ENCODE measurements at regions not wholly inside any gene's neighbourhood (a gene's known extent, or its start where the extent isn't known, plus 50 kb on each side); places are given as distances from the start of the nearest gene placed in this dataset.

DNA sequence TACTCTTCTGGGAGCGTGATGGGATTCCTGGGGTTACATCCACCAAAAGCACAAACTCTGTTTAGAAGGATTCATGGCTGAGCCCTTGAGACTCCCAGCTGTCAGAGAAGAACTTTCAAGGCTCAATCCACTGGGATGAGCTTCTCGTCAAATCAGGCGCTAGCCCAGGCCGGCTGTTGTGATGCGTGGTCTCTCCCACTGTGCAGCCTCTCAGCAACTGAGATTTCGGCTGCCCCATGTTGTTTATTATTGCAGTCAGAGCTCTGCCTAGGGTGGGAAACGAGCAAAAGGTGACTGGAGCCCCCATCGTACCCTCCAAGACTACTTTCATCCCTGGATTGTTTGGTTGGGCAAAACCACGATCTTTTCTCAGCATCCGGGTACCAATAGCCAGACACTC is 251.6 kb downstream of the ETS1 start:
- Histone ChIP-seq H3K4me3 (no peak overlapping the region), H3K27ac (no peak overlapping the region), H3K4me1 (replicated peaks in 1 of 2) (peaks cover 10 to 14% of the 10 kb centered on the region in 2 donors)
- in situ Hi-C loops (cut with MboI; ENCODE audit: low pct_unique_long_range_greater_than_20kb in 2 of 9, low sequenced_read_pairs in 9 of 9, unreplicated experiment in 9 of 9), result no loop called here
- ATAC-seq (replicated peaks in 6 of 8), result no peak
- 43 to 100% (median 81%) methylated on average over 2 to 9 of the region's 10 CpGs; no CpG with 5 or more reads in 2 of the 10 experiments for WGBS, 10 experiments

DNA sequence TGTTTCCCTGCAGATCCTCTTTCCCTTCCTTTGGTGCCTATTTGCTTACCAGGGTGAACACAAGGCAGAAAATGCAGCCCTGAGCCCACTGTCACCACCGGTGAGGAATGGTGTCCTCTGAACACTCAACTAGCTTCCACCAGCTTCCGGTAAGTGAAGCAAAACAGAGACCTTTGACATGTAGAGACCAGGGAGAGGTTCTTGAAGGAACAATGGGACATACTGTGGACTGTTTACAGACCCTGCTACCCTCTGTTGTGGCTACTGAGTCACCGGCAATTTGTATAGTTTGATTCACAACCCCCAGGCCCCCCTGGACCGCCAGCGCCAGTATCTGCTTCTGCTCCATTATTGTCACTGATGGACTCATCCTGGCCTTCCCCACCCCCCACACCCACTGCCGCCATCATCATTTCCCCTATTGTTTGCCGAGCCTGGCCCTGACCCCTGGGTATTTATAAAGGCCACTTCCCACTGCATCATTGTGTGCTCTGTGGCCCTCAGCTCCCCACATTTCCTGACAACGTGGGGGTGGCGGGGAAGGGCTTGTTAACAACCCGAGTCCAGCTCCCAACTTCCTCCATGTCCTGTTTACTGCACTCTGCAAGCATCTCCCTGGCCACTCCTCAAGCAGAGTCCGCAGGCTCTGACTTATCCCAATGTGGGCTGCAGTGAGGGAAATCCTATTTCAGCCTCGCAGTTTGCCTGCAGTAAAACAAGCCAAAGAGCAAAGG is 252.9 kb downstream of the ETS1 start:
- 20 to 84% (median 73%) methylated on average over 2 to 5 of the region's 12 CpGs; no CpG with 5 or more reads in 2 of the 10 experiments for whole genome bisulfite sequencing, 10 experiments
- in situ Hi-C loops (cut with MboI; ENCODE audit: low pct_unique_long_range_greater_than_20kb in 2 of 9, low sequenced_read_pairs in 9 of 9, unreplicated experiment in 9 of 9), result no loop called here
- H3K4me1 ChIP-seq (replicated peaks in 1 of 2), result peaks cover 10 to 14% of the 10 kb centered on the region in 2 donors
- no peak overlapping the region for H3K27ac ChIP-seq
- ATAC-seq (replicated peaks in 6 of 8), result peak in 5 of 8 experiments; percentile 52 to 68 (median 61)
- no peak overlapping the region for H3K4me3 ChIP-seq

DNA sequence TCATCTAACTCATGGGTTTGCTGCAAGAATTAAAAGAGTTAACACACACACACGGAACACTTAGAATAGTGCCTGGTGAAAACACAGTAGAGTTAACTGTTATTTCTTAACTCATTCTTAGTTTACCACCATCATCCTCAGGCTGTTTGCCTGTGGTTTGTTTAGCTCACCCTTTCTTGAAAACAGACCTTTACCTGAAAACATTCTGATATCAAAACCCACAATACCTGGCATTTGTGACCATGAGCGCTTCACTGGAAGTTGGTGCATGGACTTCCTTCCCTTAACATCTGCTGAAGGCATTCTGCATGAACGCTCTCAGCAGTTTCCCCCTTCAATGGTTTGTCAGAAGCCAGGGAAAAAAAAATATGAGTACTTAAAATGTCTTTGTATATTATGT is 256.0 kb downstream of the ETS1 start:
- Histone ChIP-seq H3K27ac (no peak overlapping the region), H3K4me3 (no peak overlapping the region), H3K4me1 (replicated peaks in 1 of 2) (peaks cover 10 to 14% of the 10 kb centered on the region in 2 donors)
- 37 to 100% (median 85%) methylated on average over 1 to 3 of the region's 3 CpGs; no CpG with 5 or more reads in 1 of the 10 experiments for WGBS, 10 experiments
- no peak for ATAC-seq (replicated peaks in 6 of 8)
- in situ Hi-C loops (cut with MboI; ENCODE audit: low pct_unique_long_range_greater_than_20kb in 2 of 9, low sequenced_read_pairs in 9 of 9, unreplicated experiment in 9 of 9), result no loop called here

DNA sequence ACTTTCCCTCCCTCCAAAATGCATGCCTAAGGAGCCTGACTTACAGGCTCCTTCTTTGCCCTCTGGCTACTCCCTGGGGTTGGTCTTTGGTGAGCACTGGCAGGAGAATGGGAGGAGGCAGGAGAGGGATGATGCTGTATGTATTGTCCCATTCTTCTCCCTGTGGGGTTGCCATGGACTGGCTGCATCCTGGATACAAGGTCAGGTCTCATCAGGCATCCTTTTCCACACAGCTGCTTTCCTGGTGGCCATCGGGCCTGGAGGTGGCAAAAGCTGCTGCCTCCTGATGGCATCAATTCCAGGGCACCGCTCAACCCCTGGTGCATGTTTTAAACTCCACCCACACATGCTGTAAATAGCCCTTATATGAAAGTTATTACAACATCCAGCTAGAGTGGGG is 257.2 kb downstream of the ETS1 start:
- ATAC-seq (replicated peaks in 6 of 8), result peak in 1 of 8 experiments; percentile 37
- H3K4me3 ChIP-seq, result no peak overlapping the region
- in situ Hi-C loops (cut with MboI; ENCODE audit: low pct_unique_long_range_greater_than_20kb in 2 of 9, low sequenced_read_pairs in 9 of 9, unreplicated experiment in 9 of 9), result no loop called here
- peaks cover 10 to 14% of the 10 kb centered on the region in 2 donors for H3K4me1 ChIP-seq (replicated peaks in 1 of 2)
- WGBS, 10 experiments, result 33 to 90% (median 60%) methylated on average over 1 to 2 of the region's 2 CpGs; no CpG with 5 or more reads in 5 of the 10 experiments
- no peak overlapping the region for H3K27ac ChIP-seq

DNA sequence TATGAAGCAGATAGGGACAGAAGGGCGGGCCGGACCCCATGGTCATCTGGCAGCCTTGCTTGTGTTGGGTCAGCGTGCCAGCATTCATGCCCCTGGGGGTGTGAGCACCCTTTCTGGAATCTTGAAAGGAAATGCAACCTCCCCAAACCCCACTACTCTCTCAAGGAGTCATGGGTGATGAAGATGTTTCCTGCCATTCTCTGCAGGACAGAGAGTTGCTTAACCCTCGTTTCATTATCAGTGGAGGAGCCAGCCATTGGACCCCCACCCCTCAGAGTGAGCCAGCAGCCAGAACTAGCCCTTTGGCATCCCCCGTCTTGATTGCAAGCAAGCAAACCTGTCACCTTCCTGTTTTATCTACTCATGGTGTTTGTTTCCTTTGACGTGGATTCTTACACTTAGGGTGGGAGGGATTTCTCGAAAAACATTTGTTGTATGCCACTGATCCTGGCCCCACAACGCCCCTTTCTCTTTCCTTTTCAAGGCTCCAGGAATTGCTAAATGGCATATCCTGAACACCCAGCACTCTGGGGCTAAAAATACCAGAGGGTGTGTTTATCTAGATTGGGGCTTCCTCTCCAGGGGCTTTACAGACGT is 258.3 kb downstream of the ETS1 start:
- in situ Hi-C loops (cut with MboI; ENCODE audit: low pct_unique_long_range_greater_than_20kb in 2 of 9, low sequenced_read_pairs in 9 of 9, unreplicated experiment in 9 of 9), result no loop called here
- H3K27ac ChIP-seq, result no peak overlapping the region
- ATAC-seq (replicated peaks in 6 of 8), result no peak
- peaks cover 5 to 6% of the 10 kb centered on the region in 2 donors for H3K4me1 ChIP-seq (replicated peaks in 1 of 2)
- H3K4me3 ChIP-seq, result no peak overlapping the region
- WGBS, 10 experiments, result 0 to 100% (median 79%) methylated on average over 1 to 6 of the region's 9 CpGs; no CpG with 5 or more reads in 2 of the 10 experiments

DNA sequence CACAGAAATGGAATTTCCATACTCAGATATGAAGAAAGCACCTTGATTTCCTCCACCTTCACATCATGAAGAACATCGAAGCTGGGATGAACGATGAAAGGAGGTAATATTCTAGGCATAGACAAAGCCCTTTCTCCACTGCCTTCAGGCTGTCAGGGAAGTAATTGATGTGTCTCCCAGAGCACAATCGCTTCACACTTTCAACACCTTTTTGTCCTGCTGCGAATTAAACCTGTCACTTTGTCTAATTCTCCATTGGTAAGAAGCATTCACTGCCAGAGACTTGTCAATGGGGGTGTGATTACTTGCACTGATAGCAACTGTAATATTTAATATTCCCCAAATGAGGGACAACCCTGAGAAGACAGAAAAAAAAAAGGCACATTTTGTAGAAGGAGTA is 260.1 kb downstream of the ETS1 start:
- H3K27ac ChIP-seq, result no peak overlapping the region
- in situ Hi-C loops (cut with MboI; ENCODE audit: low pct_unique_long_range_greater_than_20kb in 2 of 9, low sequenced_read_pairs in 9 of 9, unreplicated experiment in 9 of 9), result no loop called here
- no peak for ATAC-seq (replicated peaks in 6 of 8)
- WGBS, 10 experiments, result 51 to 100% (median 73%) methylated on average over 1 to 4 of the region's 4 CpGs; no CpG with 5 or more reads in 1 of the 10 experiments
- no peaks in the 10 kb centered on the region for H3K4me1 ChIP-seq (replicated peaks in 1 of 2)
- H3K4me3 ChIP-seq, result no peak overlapping the region

DNA sequence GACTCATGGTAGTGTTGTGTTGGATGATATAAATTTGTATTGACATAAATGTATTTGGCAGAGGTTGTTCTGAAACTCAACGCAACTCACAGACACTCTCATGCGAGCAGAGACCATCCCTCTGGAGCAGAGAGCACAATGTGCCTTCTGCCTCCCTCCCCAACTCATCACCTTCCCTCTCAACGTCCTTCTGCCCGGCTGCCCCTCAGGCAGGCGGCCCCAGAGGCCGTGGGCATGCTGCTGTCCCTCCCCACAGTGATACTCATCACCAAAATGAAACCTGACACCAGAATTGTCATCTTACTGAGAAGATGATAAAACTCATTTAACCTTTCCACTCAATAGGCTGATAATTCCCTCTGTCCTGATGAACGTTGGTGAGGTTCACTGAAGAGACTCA is 260.6 kb downstream of the ETS1 start:
- H3K4me1 ChIP-seq (replicated peaks in 1 of 2), result no peaks in the 10 kb centered on the region
- in situ Hi-C loops (cut with MboI; ENCODE audit: low pct_unique_long_range_greater_than_20kb in 2 of 9, low sequenced_read_pairs in 9 of 9, unreplicated experiment in 9 of 9), result no loop called here
- ATAC-seq (replicated peaks in 6 of 8), result no peak
- no peak overlapping the region for H3K4me3 ChIP-seq
- H3K27ac ChIP-seq, result no peak overlapping the region
- WGBS, 10 experiments, result 17 to 80% (median 62%) methylated on average over 1 to 7 of the region's 7 CpGs; no CpG with 5 or more reads in 2 of the 10 experiments

DNA sequence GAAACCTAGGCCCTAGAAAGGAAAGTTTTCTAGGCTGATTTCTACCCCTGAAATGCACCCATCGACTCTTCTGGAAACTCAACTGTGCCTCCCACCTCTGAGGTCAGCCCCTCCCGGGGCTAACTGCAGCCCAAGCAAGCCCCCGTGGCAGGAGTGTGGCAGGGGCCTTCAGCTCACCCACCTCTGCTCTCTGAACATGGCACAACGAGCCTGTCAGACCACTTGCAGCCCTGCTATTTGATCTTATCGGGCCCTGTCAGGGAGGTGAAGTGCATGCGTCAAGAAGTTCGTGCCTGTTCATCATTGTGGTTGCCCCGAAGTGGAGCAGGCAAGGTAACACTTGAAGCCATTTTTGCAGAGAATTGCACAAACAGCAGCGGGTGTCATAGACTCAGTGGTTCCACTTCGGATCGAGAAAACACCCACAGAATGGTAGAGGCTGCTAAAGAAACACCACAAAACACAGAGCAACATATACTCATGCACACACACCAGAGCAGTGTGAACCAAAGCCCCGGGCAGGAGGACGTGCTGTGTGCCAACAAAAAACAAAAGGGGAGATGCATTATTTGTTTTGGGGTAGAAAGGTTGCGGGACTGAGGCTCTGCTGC is 262.7 kb downstream of the ETS1 start:
- in situ Hi-C loops (cut with MboI; ENCODE audit: low pct_unique_long_range_greater_than_20kb in 2 of 9, low sequenced_read_pairs in 9 of 9, unreplicated experiment in 9 of 9), result no loop called here
- no peaks in the 10 kb centered on the region for H3K4me1 ChIP-seq (replicated peaks in 1 of 2)
- 30 to 100% (median 78%) methylated on average over 2 to 14 of the region's 14 CpGs; no CpG with 5 or more reads in 2 of the 10 experiments for WGBS, 10 experiments
- no peak for ATAC-seq (replicated peaks in 6 of 8)
- H3K27ac ChIP-seq, result no peak overlapping the region
- H3K4me3 ChIP-seq, result no peak overlapping the region

DNA sequence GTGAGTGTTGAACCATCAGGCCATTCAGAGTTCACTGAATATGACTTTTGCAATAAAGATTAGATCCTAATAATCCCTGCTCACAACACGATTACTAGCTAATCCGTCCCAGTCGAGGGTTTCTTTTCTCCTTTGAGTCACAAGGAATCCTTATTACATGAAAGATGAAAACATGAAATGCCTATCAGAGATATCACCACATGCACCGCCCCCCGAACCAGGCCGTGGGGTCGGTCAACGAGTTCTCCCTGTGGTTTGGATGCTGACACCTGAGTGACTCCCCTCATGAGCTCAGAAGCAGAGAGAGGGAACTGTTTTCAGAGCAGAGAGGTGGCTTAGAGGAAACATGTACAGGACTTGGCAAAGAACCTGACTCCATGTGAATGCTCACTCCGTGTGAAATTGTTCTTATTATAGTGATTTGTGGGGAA is 263.3 kb downstream of the ETS1 start:
- Histone ChIP-seq H3K4me3 (no peak overlapping the region), H3K27ac (no peak overlapping the region), H3K4me1 (replicated peaks in 1 of 2) (no peaks in the 10 kb centered on the region)
- in situ Hi-C loops (cut with MboI; ENCODE audit: low pct_unique_long_range_greater_than_20kb in 2 of 9, low sequenced_read_pairs in 9 of 9, unreplicated experiment in 9 of 9), result no loop called here
- ATAC-seq (replicated peaks in 6 of 8), result no peak
- 76 to 100% (median 89%) methylated on average over 1 to 9 of the region's 9 CpGs; no CpG with 5 or more reads in 1 of the 10 experiments for WGBS, 10 experiments

DNA sequence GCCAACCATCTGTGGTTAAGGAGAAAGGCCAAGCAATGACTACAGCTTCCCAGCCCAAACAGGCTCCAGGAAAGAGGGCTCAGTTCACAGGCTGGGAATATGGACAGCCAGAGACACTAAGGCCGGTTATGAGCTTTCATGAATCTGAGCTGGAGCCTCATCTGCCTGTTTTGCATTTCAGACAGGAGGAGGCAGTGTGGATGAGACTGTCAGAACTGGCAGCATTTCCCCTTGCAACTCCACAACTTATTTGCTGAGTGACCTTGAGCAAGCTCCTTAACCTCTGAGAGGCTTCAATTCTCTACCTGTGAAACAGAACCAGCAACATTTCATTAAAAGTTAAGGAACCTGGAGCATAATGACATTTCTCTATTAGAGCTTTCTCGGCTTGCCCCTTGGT is 264.0 kb downstream of the ETS1 start:
- Histone ChIP-seq H3K4me3 (no peak overlapping the region), H3K4me1 (replicated peaks in 1 of 2) (no peaks in the 10 kb centered on the region), H3K27ac (no peak overlapping the region)
- peak in 3 of 8 experiments; percentile 41 to 69 (median 49) for ATAC-seq (replicated peaks in 6 of 8)
- 0 to 100% (median 83%) methylated on average over 1 to 2 of the region's 2 CpGs; no CpG with 5 or more reads in 1 of the 10 experiments for WGBS, 10 experiments
- in situ Hi-C loops (cut with MboI; ENCODE audit: low pct_unique_long_range_greater_than_20kb in 2 of 9, low sequenced_read_pairs in 9 of 9, unreplicated experiment in 9 of 9), result no loop called here

DNA sequence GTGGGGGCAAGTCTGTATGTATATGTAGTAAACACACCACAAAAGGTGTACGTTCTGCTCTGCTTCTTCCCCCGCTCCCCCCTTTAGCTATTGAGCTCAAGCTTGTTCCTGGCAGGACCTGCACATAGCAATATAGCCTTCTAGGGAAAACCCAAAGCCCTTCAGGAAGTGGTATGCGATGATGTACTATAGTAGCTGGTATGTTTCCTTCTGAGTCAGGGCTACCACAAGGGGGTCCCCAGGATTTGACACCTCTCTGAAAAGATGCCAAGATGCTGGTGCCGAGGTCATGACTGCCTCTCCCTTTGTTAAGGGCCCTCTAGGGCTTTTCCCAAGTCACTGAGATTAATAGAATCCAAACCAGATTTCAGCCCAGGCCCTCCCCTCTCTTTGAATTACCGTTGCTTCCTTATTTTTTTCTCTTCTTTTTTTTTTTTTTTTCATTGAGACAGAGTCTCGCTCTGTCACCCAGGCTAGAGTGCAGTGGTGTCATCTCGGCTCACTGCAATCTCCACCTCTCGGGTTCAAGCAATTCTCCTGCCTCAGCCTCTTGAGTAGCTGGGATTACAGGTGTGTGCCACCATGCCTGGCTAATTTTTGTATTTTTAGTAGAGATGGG is 268.4 kb downstream of the ETS1 start:
- Histone ChIP-seq H3K4me1 (replicated peaks in 1 of 2) (no peaks in the 10 kb centered on the region), H3K4me3 (no peak overlapping the region), H3K27ac (no peak overlapping the region)
- no peak for ATAC-seq (replicated peaks in 6 of 8)
- WGBS, 10 experiments, result 21 to 100% (median 77%) methylated on average over 1 to 8 of the region's 8 CpGs; no CpG with 5 or more reads in 2 of the 10 experiments
- in situ Hi-C loops (cut with MboI; ENCODE audit: low pct_unique_long_range_greater_than_20kb in 2 of 9, low sequenced_read_pairs in 9 of 9, unreplicated experiment in 9 of 9), result no loop called here

DNA sequence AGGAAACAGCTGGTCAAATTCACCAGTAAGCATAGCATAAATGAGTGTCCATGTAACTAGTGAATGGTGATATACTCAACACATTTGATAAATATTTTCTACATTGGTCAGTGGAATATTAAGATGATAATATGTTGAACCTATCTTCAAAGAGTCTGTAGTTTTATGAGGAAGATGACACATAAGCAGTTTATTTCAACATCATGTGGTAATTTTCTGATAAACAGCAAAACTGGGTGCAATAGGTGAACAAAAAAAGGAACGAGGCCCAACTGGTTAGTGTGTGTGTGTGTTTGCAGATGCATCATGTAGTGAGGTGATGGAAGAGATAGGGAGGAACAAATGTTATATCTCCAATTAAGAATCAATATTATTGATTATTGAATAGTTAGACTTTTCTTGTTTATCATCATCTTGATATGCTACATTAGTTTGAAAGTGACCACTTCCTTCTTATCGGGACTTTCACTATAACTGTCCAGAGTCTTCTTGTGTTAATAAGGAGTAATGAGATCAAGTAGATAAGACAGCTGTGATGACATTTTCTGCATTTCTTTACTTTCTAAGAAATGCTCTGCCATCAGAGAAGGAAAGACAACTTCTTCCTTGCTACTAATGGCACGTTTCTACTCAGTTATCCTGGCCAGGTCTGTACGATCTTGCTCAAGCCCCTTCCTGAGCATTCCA is 270.7 kb downstream of the ETS1 start:
- Histone ChIP-seq H3K27ac (no peak overlapping the region), H3K4me1 (replicated peaks in 1 of 2) (no peaks in the 10 kb centered on the region), H3K4me3 (no peak overlapping the region)
- in situ Hi-C loops (cut with MboI; ENCODE audit: low pct_unique_long_range_greater_than_20kb in 2 of 9, low sequenced_read_pairs in 9 of 9, unreplicated experiment in 9 of 9), result no loop called here
- WGBS, 10 experiments, result 55 to 100% (median 80%) methylated on average over 1 to 4 of the region's 4 CpGs
- ATAC-seq (replicated peaks in 6 of 8), result no peak
